CD4-positive, alpha-beta T cell treated with Interleukin-15 for 1 hour (primary cell): ENCODE measurements at regions not wholly inside any gene's neighbourhood (a gene's known extent, or its start where the extent isn't known, plus 50 kb on each side); places are given as distances from the start of the nearest gene placed in this dataset.

Experiments
- DNase-seq: peaks from one replicate; pipeline ENCODE4 v3.0.0-alpha.2; 2020

GRCh38 chr3:35537265-35537664 lies 102.1 kb upstream of the ARPP21 start:
- DNase-seq, result no peak

- no peak for DNase-seq
Observed at GRCh38 chr3:35544976-35545375, 94.3 kb upstream of the ARPP21 start.

- DNase-seq, result no peak
Observed at GRCh38 chr3:35549690-35550089, 89.6 kb upstream of the ARPP21 start.

GRCh38 chr3:35562141-35562540 lies 77.2 kb upstream of the ARPP21 start:
- DNase-seq, result no peak

GRCh38 chr3:35565048-35565447 lies 74.3 kb upstream of the ARPP21 start:
- DNase-seq, result no peak
